Muscle of arm (tissue), 1 donor: ENCODE measurements at regions not wholly inside any gene's neighbourhood (a gene's known extent, or its start where the extent isn't known, plus 50 kb on each side); places are given as distances from the start of the nearest gene placed in this dataset.

Experiments used
- DNase-seq: peaks from one replicate; pipeline ENCODE4 v3.0.0-alpha.2; 2013

GRCh38 chr3:152193673-152194267 is 75.0 kb upstream of the MBNL1 start:
- DNase-seq, result no peak

- no peak for DNase-seq
Measured at GRCh38 chr3:152195206-152195605, 73.5 kb upstream of the MBNL1 start.

- DNase-seq, result no peak
Measured at GRCh38 chr3:152196782-152197181, 71.9 kb upstream of the MBNL1 start.

- no peak for DNase-seq
Measured at GRCh38 chr3:152197451-152197850, 71.3 kb upstream of the MBNL1 start.

- no peak for DNase-seq
Measured at GRCh38 chr3:152197937-152198336, 70.8 kb upstream of the MBNL1 start.

GRCh38 chr3:152198665-152199064 is 70.1 kb upstream of the MBNL1 start:
- DNase-seq, result no peak

- DNase-seq, result no peak
Measured at GRCh38 chr3:152199102-152199840, 69.5 kb upstream of the MBNL1 start.

GRCh38 chr3:152200476-152201420 is 68.0 kb upstream of the MBNL1 start:
- DNase-seq, result no peak

- no peak for DNase-seq
Measured at GRCh38 chr3:152202976-152203626, 65.6 kb upstream of the MBNL1 start.

- DNase-seq, result no peak
Measured at GRCh38 chr3:152203652-152204051, 65.1 kb upstream of the MBNL1 start.

GRCh38 chr3:152204218-152204617 is 64.5 kb upstream of the MBNL1 start:
- DNase-seq, result no peak

- no peak for DNase-seq
Measured at GRCh38 chr3:152205097-152205593, 63.6 kb upstream of the MBNL1 start.

GRCh38 chr3:152206243-152206760 is 62.4 kb upstream of the MBNL1 start:
- DNase-seq, result no peak

- DNase-seq, result no peak
Measured at GRCh38 chr3:152208439-152208838, 60.3 kb upstream of the MBNL1 start.

- no peak for DNase-seq
Measured at GRCh38 chr3:152209060-152209459, 59.7 kb upstream of the MBNL1 start.

GRCh38 chr3:152209776-152210175 is 59.0 kb upstream of the MBNL1 start:
- DNase-seq, result no peak

- DNase-seq, result no peak
Measured at GRCh38 chr3:152210697-152211096, 58.0 kb upstream of the MBNL1 start.

GRCh38 chr3:152211655-152212054 is 57.1 kb upstream of the MBNL1 start:
- DNase-seq, result no peak

GRCh38 chr3:152213203-152213602 is 55.5 kb upstream of the MBNL1 start:
- no peak for DNase-seq

- DNase-seq, result no peak
Measured at GRCh38 chr3:152213938-152214337, 54.8 kb upstream of the MBNL1 start.
